Stimulated activated CD4-positive, alpha-beta T cell treated with anti-CD3 and anti-CD28 coated beads, TNF-alpha, amount 100 ng/mL, for 48 hours (primary cell): ENCODE measurements at regions not wholly inside any gene's neighbourhood (a gene's known extent, or its start where the extent isn't known, plus 50 kb on each side); places are given as distances from the start of the nearest gene placed in this dataset.

Experiments
- DNase-seq, 3 donors: peaks; one replicate each; pipeline ENCODE4 v3.0.0-alpha.2; 2020; ENCODE audit warnings: low read depth in 3 of 3

DNA sequence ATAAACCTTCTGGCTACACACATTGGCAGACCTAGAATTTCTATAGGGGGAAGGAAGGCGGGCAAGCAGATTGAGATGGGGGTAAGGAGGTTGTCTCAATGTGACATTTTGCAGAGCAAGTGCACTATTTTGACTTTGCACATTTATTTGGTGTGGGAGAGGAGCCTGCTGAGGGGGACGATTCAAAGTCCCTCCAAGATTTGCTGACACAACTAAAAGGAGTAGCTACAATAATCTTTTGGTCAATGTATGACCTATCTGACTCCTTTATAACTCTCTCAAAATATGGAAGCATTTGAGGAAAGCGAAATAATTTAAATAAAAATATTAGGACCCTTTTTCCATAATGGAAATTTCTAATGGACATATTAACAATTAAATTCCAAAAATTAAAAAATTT lies 274.9 kb upstream of the PPARGC1A start:
- DNase-seq, result no peak

DNA sequence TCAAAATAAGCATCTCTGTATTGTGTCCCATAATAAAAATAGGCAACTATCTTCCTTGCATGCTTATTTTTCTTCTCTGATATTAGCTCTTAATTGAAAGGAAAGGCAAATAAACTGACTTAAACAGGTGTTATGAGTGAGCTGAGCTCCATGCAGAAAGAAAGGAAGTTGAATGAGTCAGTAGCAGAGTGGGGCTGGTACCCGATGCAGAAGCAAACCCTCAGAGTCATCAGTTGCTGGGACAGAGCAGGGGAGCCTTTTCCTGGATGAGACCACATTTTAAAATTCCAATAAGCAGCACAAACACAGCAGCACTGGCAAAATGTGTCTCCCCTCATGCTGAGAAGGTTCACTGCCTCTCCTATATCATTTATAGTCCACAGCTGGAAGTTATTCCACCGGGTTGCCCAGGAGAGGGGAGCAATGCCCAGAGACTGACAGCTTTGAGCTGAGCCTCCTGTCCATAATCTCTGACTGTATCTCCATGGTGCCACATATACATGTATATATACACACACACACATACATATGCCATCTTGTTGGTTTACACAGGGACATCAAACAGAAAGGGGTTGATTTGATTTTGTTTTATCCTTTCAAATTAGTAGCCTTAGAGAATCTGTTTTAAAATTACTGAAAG lies 274.3 kb upstream of the PPARGC1A start:
- DNase-seq, result no peak

GRCh38 chr4:24163314-24163713 lies 273.5 kb upstream of the PPARGC1A start:
- DNase-seq, result no peak

- no peak for DNase-seq
Measured at GRCh38 chr4:24160358-24160757, 270.5 kb upstream of the PPARGC1A start.

GRCh38 chr4:24158031-24158430 lies 268.2 kb upstream of the PPARGC1A start:
- DNase-seq, result no peak

- DNase-seq, result no peak
Measured at GRCh38 chr4:24150034-24150433, 260.2 kb upstream of the PPARGC1A start.

DNA sequence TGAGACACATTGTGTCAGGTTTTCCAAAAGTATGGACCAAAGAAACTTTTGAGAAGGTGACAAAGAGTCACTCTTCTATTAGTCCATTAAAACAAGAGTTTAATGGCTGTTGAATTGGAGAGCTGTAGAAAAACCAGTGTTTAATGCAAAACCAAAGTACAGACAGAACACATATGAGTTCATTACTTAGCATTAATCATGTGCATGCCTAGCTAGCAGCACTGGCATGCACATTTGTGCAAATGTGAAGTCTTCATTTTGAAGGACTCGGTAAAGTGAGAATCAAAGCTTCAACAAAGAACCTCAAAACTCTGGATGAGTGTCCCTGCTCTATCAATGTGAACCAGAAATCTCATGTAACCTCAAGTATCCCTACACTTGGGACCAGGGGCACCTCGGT lies 256.3 kb upstream of the PPARGC1A start:
- DNase-seq, result no peak

DNA sequence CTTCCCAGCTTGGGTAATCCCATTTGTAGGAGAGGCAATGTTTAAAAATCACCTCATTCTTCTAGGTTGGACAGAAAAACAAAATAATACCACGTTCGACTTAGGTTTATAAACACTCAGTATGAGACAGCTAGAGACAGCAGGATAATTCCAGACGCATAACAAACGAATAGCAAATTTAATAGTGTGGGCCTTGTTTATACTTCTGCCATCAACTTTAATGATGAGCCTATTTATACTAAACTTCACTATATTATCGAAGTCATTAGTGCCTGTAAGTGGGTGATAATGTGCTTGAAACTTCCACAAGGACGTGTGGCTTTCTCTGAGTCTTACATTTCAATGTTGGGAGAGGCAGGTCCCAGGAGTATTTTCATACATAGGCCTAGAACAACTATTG lies 255.7 kb upstream of the PPARGC1A start:
- no peak for DNase-seq

- DNase-seq, result no peak
Measured at GRCh38 chr4:24144381-24144780, 254.5 kb upstream of the PPARGC1A start.

DNA sequence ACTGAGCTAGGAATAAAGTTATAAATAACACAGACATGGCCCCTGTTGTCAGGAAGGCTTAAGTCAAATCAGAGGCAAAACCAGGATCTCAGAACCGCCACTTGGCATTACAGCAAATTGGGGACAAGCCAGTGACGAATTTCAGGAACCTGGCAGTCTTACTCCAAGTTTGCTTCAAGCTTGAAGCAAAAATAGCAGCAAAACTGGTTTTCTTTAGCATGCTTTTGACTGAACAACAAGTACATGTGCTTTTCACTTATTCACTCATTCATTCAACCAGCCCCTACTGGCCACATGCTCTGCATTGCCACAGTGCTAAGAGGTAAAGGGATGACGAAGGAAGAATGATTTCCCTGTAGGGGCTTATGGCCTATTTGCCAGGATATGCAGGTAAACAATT lies 253.9 kb upstream of the PPARGC1A start:
- DNase-seq, result no peak

GRCh38 chr4:24141836-24142235 lies 252.0 kb upstream of the PPARGC1A start:
- no peak for DNase-seq

DNA sequence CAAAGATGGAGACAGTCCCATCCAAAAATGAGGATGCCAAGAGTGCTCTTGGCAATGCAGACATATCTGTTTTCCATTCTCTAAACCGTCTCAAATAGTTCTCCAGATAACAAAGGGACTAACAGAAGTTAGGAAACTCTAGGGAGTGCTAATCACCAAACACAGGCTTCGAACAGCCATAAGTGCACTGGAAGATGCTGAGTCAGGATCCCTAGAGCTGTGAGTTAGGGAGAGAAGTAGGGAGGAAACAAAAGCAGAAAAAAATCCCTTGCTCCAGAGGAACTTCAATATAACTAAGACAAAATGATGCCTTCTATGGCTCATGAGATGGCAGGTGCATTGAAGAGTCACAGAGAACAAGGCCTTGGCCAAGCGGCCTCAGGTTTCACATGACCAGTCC lies 251.0 kb upstream of the PPARGC1A start:
- no peak for DNase-seq

GRCh38 chr4:24137671-24138601 lies 248.1 kb upstream of the PPARGC1A start:
- no peak for DNase-seq

DNA sequence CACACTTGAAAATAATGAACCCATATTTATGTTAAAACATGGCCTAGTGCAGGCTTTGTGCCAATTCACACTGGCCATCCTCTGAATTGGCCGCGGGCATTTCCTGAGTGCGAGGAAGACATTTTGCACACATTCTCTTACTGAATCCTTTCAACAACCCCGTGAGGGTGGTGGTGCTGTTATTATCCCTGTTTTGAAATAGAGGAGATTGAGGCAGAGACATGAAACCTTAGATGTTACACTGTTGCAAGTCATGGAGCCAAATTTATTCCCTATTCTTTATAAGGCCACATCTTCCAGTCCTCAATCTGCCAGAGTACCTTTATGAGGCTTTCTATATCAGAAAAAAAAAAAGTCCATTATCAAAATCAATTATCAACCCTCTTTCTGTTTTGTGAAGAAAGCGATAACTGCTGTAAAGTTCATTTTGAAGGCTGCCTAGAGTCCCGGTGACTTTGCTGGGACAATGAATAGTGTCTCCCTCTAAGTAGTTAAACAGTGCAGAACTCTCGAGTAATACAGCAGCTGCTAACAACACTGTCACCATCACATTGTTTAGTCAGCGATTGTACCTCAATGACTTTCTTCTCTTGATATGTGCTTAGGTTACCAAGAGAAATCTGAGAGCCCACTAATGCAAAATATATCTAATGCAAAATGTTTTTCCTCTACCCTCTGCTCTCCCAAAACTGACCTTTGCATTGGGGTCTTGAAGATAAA lies 242.3 kb upstream of the PPARGC1A start:
- DNase-seq, result no peak

DNA sequence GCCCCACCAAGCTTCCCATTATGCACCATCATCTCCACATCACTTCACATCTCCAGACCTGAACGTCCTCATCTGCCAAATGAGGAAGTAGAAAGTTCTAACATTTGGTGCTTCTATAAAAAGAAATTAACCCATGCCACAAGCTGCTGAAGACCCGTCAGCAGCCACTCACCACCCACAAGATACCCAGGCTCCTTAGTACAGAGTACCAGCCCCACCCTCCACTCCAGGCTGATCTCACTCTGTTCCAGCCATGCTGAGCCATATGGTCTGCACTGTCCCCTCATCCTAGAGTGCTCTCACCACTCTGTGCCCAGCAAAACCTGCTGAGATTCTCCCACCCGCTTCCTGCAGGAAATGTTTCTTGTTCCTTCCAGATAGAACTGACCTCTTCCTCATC lies 240.8 kb upstream of the PPARGC1A start:
- no peak for DNase-seq

GRCh38 chr4:24126776-24127175 lies 236.9 kb upstream of the PPARGC1A start:
- no peak for DNase-seq

DNA sequence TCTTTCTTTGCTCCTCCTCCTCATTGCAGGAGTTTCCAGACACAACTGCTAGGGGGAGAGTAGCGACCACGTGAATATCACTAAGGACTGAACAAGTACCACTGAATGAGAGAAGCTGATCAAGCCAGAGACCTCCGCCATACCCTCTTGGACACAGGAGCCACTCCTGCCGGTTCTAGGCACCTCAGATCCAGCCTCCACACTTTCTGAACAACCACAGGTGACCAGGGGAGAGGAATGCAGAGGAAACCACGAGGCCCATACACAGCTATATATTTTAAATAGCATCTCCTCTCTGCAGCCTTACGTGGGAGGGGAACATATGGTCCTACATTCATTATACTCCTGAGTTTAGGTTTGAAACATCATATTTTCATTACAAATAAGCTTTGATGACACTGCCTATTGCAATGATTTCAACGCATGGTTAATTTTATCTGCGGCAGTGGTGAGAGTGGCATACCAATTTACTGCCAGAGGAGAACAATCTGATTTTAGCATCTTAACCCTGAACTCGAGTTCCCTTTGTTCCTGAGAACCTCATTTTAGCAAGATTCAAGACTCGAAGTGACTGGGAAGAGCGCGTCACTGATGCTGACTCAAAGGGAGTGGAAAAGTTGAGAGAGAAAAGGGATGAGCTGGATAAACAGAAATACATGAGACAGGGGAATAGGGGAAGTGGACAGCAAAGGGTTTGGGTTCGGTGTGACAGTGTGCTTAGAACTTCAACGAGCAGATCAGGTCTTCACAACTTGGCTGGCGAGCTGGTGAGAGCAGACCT lies 231.7 kb upstream of the PPARGC1A start:
- DNase-seq, result no peak

DNA sequence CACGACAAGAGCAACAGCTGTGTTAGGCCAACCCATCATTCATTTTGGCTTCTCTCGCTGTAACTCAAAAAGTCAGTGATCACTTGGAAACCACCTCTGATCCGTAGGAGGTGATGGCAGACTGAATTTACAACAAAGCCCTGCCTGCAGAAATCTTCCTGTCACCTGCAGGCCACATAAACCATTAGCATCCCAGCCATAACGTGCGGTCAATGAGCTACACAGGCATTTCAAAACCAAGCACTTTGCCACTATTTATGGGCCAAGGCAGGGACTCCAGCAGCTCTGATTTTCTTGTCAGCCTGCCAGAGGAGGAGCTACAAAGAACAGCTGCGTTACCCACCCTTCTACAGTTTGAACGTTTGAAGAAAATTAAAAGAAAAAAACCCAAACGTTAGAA lies 228.1 kb upstream of the PPARGC1A start:
- DNase-seq, result no peak

DNA sequence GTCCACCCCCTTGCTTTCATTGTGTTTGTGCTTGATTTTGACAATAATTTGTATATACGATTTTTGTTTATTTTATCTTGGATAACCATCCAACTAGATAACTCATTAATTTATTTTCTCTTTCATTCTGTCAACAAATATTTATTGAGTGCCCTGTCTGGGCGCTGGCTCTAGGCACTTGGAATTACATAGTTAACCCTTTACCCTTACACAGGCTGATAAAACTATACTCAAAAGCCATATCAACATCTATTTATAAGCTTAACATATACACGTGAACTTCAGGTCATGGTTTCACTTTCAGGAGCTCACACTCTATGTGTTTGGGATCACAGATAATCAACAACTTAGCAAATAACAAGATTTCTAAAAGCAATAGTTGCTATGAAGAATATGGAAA lies 226.3 kb upstream of the PPARGC1A start:
- DNase-seq, result no peak

- DNase-seq, result no peak
Measured at GRCh38 chr4:24114919-24115500, 225.2 kb upstream of the PPARGC1A start.

GRCh38 chr4:24114444-24114843 lies 224.6 kb upstream of the PPARGC1A start:
- DNase-seq, result no peak
